GM12875 (cell line): ENCODE measurements at regions not wholly inside any gene's neighbourhood (a gene's known extent, or its start where the extent isn't known, plus 50 kb on each side); places are given as distances from the start of the nearest gene placed in this dataset.
"Not testable (repeated sequence)": the region's sequence is repeated elsewhere in the genome, so short reads cannot be mapped to it uniquely, and the experiment has no call there.

ENCODE experiments used
- H3K4me3 ChIP-seq: one replicate; pipeline ENCODE4 v1.5.1; 2011; ENCODE audit warnings: low read depth, low read length, control low read depth
- TF ChIP-seq, protein P1 (sequence below): IDR thresholded peaks from 2 replicates; pipeline ENCODE4 v1.5.1; 2011; ENCODE audit warnings: low read depth, mild to moderate bottlenecking, control low read depth, inconsistent platforms, low read length, moderate library complexity, borderline replicate concordance; ENCODE audit not compliant: insufficient read depth

DNA sequence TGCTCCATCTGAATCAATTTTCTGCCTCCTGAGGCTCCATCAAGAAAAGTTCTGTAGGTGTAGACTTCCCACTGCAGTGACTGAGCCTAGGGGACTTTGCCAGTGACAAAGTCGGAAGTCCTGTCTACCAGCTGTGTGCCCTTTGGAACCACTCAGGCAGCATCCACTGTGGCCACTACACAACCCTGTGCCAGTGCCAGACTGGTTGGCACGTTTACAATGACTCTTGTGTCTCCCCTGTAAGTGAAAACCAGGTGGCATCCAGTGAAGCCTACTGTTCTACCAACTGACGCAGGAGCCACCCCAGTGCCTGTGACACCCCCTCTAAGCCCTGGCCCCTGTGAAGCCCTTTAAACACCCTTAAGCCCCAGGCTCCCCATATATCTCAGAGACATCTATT is 132.1 kb upstream of the SERPINE2 start:
- TF ChIP-seq, protein P1, sequence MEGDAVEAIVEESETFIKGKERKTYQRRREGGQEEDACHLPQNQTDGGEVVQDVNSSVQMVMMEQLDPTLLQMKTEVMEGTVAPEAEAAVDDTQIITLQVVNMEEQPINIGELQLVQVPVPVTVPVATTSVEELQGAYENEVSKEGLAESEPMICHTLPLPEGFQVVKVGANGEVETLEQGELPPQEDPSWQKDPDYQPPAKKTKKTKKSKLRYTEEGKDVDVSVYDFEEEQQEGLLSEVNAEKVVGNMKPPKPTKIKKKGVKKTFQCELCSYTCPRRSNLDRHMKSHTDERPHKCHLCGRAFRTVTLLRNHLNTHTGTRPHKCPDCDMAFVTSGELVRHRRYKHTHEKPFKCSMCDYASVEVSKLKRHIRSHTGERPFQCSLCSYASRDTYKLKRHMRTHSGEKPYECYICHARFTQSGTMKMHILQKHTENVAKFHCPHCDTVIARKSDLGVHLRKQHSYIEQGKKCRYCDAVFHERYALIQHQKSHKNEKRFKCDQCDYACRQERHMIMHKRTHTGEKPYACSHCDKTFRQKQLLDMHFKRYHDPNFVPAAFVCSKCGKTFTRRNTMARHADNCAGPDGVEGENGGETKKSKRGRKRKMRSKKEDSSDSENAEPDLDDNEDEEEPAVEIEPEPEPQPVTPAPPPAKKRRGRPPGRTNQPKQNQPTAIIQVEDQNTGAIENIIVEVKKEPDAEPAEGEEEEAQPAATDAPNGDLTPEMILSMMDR, result no peak
- H3K4me3 ChIP-seq, result no peak overlapping the region

DNA sequence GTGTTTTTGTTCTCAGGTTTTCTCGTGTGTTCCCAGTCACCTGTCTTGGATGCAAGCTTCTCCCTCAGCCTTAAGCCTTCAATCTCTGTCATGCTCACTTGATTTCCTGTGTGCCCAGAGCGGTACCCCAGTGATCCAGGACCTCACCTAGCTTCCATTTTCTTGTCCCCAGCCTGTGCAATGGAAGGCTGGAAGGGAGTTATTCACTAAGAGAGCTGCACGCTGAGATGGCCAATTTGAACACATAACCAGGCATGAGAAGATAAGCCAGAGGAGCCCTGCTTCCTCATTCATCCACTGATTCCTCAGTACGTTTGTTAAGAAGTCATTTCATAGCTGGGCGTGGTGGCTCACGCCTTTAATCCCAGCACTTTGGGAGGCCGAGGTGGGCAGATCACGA is 130.8 kb upstream of the SERPINE2 start:
- TF ChIP-seq, protein P1, result no peak
- no peak overlapping the region for H3K4me3 ChIP-seq

DNA sequence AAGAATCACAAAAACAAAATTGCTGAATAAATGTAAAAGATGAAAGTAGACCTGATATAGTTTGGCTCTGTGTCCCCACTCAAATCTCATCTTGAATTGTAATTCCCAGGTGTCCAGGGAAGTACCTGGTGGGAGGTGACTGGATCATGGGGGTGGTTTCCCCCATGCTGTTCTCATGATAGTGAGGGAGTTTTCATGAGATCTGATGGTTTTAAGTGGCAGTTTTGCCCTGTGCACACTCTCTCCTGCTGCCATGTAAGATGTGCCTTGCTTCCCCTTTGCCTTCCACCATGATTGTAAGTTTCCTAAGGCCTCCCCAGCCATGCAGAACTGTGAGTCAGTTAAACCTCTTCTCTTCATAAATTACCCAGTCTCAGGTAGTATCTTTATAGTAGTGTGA is 128.7 kb upstream of the SERPINE2 start:
- H3K4me3 ChIP-seq, result not testable (repeated sequence)

DNA sequence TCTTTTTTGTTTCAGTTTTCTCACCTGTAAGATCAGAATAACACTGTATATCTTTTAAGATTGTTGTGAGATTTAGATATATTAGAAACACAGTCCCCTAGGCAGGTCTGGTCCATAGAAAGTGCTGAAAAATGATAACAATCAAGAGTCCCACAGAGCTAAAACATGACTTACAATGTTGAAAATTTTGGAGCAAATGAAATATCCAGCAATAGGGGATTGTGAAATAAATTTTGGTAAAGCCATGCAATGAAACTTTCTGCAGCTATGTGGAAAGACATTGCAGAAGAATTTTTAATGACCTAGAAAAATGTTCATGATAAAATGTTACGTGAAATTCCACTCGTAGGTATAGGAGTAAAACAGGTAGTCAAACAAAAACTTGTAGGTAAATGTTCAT is 127.6 kb upstream of the SERPINE2 start:
- H3K4me3 ChIP-seq, result no peak overlapping the region
- TF ChIP-seq, protein P1, result no peak

DNA sequence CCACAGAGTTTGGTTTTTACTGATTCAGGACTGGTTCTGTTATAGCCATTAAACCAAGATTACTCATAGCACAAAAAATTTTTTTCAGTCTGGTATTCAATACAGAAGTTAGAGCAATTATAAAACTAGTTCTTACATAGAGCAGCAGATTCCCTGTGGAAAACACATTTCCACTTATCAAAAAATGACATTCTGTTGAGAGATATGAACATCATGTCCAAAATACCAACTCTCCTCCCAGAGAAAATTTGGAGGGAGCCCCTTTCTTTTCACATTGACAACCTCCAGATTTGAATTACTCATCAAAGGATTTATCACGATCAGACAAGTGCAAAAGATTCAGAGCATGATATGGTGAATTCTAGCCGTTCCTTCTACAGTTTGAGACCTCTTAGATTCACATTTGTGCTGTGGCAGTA is 126.8 kb upstream of the SERPINE2 start:
- TF ChIP-seq, protein P1, result no peak

DNA sequence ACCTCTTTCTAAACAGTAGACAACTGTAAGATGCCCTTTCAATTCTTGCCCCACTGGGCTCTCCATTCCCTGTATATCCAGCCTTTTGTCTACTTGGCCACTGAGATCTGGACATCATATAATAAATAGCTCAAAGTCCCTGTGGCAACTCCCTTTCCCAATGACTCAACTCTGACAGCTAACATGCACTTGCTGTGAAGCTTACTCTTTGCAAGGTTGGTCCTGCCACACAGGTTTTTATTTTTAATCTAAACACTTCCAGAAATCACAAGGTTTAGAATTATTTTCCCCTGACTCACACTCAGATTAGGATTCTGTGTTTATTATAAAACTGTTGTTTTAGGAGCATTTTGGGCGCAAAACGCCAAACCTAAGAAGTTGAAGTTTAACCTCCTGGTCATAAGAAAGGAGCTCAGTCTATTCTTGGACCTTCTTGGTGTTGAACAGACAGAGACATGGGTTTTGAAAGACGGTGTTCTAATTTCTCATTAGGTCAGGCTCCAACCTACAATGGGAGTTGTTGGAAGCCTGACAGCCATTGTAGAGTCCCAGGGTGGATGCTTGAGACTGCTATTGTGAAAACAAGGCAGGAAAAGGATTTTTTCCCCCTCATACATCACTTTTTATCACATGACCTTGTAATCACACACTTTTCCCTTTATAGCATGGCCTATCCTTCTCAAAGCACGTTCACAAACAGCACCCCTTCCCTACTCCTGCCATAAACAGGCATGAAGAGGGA is 124.7 kb upstream of the SERPINE2 start:
- TF ChIP-seq, protein P1, result no peak
- H3K4me3 ChIP-seq, result no peak overlapping the region

More for the DNA sequence above, 126.8 kb upstream of the SERPINE2 start:
- H3K4me3 ChIP-seq, result no peak overlapping the region

DNA sequence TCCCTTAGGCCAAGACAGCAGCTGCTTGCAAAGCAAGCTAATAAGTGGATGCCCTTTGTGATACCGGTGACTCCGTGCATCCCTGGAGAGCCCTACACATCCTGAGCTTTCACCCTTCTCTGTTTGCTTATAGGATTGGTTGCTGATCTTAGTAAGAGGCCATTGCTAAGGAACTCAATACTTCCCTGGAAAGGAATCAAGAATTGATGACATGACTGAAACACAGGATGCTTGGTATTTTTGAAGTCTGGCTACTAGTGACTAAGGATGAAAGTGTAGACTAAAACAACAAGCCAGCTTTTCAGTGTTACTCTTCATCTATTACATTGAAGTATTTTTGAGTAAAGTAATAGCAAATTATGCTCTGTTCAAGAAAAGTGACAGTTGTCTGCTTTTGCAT is 123.0 kb upstream of the SERPINE2 start:
- no peak overlapping the region for H3K4me3 ChIP-seq
- TF ChIP-seq, protein P1, result no peak
